Glutamatergic neuron (in vitro differentiated cells): ENCODE measurements at regions not wholly inside any gene's neighbourhood (a gene's known extent, or its start where the extent isn't known, plus 50 kb on each side); places are given as distances from the start of the nearest gene placed in this dataset.

ENCODE experiments used
- DNase-seq: peaks from one replicate; pipeline ENCODE4 v3.0.0; 2022
- H3K27ac Mint-ChIP-seq: one replicate; pipeline ENCODE4 v1.8.0; 2020; ENCODE audit warnings: mild to moderate bottlenecking, mixed read lengths, inconsistent platforms; ENCODE audit not compliant: unreplicated experiment
- H3K27me3 Mint-ChIP-seq: one replicate; pipeline ENCODE4 v1.8.0; 2020; ENCODE audit warnings: mild to moderate bottlenecking, moderate library complexity, mixed read lengths, inconsistent platforms; ENCODE audit not compliant: unreplicated experiment
- H3K36me3 Mint-ChIP-seq: one replicate; pipeline ENCODE4 v1.8.0; 2020; ENCODE audit warnings: mild to moderate bottlenecking, mixed read lengths, inconsistent platforms; ENCODE audit not compliant: unreplicated experiment
- H3K4me1 Mint-ChIP-seq: one replicate; pipeline ENCODE4 v1.8.0; 2020; ENCODE audit warnings: mild to moderate bottlenecking, low read depth, mixed read lengths, inconsistent platforms; ENCODE audit not compliant: unreplicated experiment
- H3K4me3 Mint-ChIP-seq: one replicate; pipeline ENCODE4 v1.8.0; 2020; ENCODE audit warnings: mild to moderate bottlenecking, mixed read lengths, inconsistent platforms; ENCODE audit not compliant: unreplicated experiment
- H3K9me3 Mint-ChIP-seq: one replicate; pipeline ENCODE4 v1.8.0; 2020; ENCODE audit warnings: mild to moderate bottlenecking, moderate library complexity, mixed read lengths, inconsistent platforms; ENCODE audit not compliant: unreplicated experiment
- TF ChIP-seq, protein P1 (sequence below): fragments of 200-600 bp; sonication (generic); IDR thresholded peaks from one replicate; pipeline ENCODE4 v1.5.0; 2021; ENCODE audit not compliant: partially characterized antibody, unreplicated experiment

DNA sequence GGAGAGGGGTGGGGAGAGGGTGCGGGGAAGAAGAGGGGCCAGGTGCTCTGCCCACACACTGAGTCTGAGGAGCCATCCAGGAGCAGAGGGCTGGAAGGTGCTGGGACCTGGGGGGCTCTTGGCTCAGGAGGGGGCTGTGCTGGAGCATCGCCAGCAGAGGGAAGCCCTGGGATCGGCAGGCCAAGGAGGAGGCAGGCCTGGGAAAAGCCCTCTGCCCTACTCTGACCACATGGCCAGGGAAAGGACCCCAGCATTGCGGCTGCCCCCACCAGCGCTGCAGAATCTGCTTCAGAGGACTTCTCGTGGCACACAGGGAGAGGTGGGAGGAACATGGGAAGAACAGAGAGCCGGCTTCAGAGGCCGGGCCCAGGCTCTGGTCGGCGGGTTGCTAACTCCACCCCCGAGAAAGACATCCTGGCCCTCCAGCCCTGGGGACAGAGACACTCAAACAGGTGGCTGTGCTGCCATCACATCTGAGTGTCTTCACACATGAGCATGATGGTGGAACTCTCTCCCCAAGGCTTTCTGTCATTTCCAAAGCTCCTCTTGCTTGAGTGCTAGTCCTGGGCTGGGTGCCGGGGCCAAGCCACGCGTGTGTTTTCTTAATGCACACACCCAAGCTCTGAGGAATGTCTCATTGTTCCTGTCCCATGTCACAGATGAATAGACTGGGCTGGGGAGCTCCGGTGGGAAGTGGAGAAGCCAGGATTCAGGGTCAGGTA is 1378.0 kb downstream of the BRD1 start:
- H3K4me3 Mint-ChIP-seq = no peak overlapping the region
- H3K27me3 Mint-ChIP-seq = peaks cover 5% of the 10 kb centered on the region
- no peak for DNase-seq
- H3K9me3 Mint-ChIP-seq = peaks cover 2% of the 10 kb centered on the region
- no peaks in the 10 kb centered on the region for H3K36me3 Mint-ChIP-seq
- no peak overlapping the region for H3K27ac Mint-ChIP-seq
- no peaks in the 10 kb centered on the region for H3K4me1 Mint-ChIP-seq
- TF ChIP-seq, protein P1, sequence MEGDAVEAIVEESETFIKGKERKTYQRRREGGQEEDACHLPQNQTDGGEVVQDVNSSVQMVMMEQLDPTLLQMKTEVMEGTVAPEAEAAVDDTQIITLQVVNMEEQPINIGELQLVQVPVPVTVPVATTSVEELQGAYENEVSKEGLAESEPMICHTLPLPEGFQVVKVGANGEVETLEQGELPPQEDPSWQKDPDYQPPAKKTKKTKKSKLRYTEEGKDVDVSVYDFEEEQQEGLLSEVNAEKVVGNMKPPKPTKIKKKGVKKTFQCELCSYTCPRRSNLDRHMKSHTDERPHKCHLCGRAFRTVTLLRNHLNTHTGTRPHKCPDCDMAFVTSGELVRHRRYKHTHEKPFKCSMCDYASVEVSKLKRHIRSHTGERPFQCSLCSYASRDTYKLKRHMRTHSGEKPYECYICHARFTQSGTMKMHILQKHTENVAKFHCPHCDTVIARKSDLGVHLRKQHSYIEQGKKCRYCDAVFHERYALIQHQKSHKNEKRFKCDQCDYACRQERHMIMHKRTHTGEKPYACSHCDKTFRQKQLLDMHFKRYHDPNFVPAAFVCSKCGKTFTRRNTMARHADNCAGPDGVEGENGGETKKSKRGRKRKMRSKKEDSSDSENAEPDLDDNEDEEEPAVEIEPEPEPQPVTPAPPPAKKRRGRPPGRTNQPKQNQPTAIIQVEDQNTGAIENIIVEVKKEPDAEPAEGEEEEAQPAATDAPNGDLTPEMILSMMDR = no peak

DNA sequence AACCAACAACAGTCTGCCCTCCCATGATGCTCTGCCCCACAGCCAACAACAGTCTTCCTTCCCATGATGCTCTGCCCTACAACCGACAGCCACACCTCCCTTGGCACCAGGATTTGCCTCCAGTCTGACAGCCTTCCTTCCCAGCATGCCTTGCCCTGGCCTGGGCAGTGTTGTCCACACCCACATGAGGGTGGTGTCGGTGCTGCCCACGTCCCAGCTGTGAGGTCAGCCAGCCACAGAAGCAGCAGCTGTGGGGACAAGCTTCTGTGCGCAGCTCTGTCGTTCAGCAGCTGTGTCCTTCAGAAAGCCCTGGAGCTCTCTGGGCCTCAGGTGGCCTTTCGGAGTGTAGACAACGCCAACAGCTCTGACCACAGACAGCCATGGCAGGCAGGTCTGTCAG is 1378.9 kb downstream of the BRD1 start:
- peaks cover 5% of the 10 kb centered on the region for H3K27me3 Mint-ChIP-seq
- DNase-seq = no peak
- H3K36me3 Mint-ChIP-seq = no peaks in the 10 kb centered on the region
- H3K4me3 Mint-ChIP-seq = no peak overlapping the region
- H3K4me1 Mint-ChIP-seq = no peaks in the 10 kb centered on the region
- H3K9me3 Mint-ChIP-seq = peaks cover 2% of the 10 kb centered on the region
- TF ChIP-seq, protein P1 = no peak
- no peak overlapping the region for H3K27ac Mint-ChIP-seq

DNA sequence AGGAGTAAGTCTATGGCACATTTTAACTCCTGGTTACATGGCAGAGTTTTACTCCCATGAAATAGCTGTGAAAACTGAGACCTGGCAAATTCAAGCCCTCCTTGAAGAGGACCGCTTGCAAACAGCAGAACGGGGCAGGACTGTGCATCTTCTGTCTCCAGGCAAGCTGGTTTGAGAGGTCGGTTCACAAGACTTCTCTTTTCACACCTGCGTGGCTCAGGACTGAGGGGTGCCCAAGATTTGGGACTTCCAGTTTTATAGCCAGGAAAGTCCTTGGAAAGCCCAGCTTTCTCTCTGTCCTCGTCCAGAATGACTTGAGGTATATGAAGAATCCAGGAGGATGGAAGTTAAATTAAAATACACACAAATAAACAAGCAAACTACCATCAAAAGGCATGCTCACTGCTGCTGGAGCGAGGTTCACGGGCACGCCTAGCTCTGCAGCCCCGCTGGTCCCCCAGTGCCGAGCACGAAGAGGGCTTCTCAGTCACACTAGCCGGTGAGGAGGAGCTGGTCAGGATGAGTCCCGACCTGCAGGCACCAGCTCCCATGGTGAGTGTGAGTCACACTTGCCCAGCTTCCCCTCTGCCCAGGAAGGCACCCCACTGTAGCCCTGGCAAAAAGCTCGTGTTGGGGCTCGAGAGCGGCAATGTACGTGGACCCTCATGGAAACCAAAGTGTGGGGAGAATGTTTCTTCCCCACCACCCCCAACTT is 1382.4 kb downstream of the BRD1 start:
- no peak for DNase-seq
- H3K4me3 Mint-ChIP-seq = no peak overlapping the region
- no peaks in the 10 kb centered on the region for H3K36me3 Mint-ChIP-seq
- peaks cover 3% of the 10 kb centered on the region for H3K27me3 Mint-ChIP-seq
- no peaks in the 10 kb centered on the region for H3K4me1 Mint-ChIP-seq
- H3K27ac Mint-ChIP-seq = no peak overlapping the region
- TF ChIP-seq, protein P1 = no peak
- no peaks in the 10 kb centered on the region for H3K9me3 Mint-ChIP-seq

DNA sequence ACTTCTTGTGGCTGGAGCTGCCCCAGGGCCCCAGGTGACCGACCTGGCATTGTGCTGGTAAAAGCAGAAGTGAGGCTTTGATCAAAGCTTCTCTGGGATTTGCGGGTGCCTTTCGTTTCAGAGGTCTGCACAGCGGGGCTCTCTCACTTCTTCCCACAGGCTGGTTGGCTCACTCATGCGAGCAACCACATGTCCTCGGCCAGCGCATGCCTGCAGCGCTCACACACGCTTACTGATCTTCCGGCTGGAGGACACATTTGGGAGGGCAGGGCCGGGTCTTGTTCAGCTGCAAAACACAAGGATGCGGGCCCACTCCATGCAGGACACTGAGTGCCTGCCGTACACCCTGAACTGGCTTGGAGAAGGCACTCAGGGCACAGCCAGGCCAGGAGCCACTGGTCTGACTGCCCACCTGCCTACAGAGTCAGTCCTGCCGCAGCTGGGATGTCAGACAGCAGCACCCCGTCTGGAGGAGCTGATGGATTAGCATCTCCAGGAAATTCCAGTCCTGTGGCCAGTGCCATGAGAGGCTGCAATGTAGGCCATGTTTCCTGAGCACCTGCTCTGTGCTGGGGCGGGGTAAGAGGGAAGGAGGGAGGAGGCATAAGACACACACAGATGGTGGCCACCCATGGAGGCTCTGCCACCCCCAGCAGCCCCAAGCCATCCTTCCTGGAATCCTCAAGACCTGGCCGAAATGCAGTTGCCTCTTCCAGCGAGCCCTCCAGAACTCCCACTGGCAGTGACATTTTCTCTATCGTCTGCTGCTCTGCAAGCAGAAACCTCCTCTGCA is 1383.2 kb downstream of the BRD1 start:
- Mint-ChIP-seq H3K27ac (no peak overlapping the region), H3K27me3 (peaks cover 3% of the 10 kb centered on the region), H3K4me3 (no peak overlapping the region), H3K9me3 (no peaks in the 10 kb centered on the region), H3K4me1 (no peaks in the 10 kb centered on the region), H3K36me3 (no peaks in the 10 kb centered on the region)
- DNase-seq = no peak
- TF ChIP-seq, protein P1 = no peak
